ENCODE measurements at regions not wholly inside any gene's neighbourhood (a gene's known extent, or its start where the extent isn't known, plus 50 kb on each side); places are given as distances from the start of the nearest gene placed in this dataset.

- DNase-seq (no peak), ATAC-seq (ENCODE audit: low FRiP score in 2 of 2) (no peak)
- WGBS, 2 donors, result 89 to 94% methylated on average over 2 of the region's 2 CpGs
- Histone ChIP-seq H3K4me3 (no peak overlapping the region), H3K9me3 (no peaks in the 10 kb centered on the region), H3K27me3 (no peaks in the 10 kb centered on the region), H3K27ac (no peak overlapping the region), H3K4me1 (peaks cover 22 to 33% (median 26%) of the 10 kb centered on the region in 4 donors), H3K36me3 (no peaks in the 10 kb centered on the region)
- TF ChIP-seq POLR2AphosphoS5 (IDR thresholded peaks at IDR 0.05) (no peak), POLR2A (IDR thresholded peaks at IDR 0.05) (no peak), EP300 (IDR thresholded peaks at IDR 0.05) (no peak), CTCF (IDR thresholded peaks at IDR 0.05) (no peak)
These were observed 104.3 kb downstream of the DUSP6 start for GRCh38 chr12:89247967-89248366.

- 60 to 64% methylated on average over 2 of the region's 2 CpGs for WGBS, 2 donors
- no peak for TF ChIP-seq POLR2AphosphoS5 (IDR thresholded peaks at IDR 0.05)
- TF ChIP-seq EP300 (IDR thresholded peaks at IDR 0.05), result no peak
- TF ChIP-seq POLR2A (IDR thresholded peaks at IDR 0.05), result no peak
- no peak for TF ChIP-seq CTCF (IDR thresholded peaks at IDR 0.05)
- no peak overlapping the region for H3K4me3 ChIP-seq
- H3K36me3 ChIP-seq, result no peaks in the 10 kb centered on the region
- H3K27me3 ChIP-seq, result no peaks in the 10 kb centered on the region
- no peak for ATAC-seq (ENCODE audit: low FRiP score in 2 of 2)
- DNase-seq, result no peak
- peaks cover 22 to 33% (median 26%) of the 10 kb centered on the region in 4 donors for H3K4me1 ChIP-seq
- no peak overlapping the region for H3K27ac ChIP-seq
- no peaks in the 10 kb centered on the region for H3K9me3 ChIP-seq
These were observed 104.8 kb downstream of the DUSP6 start for GRCh38 chr12:89247541-89247942.

- peak; percentile 51 to 66 for ATAC-seq (ENCODE audit: low FRiP score in 2 of 2)
- Histone ChIP-seq H3K27ac (peak overlapping the region in 3 of 4 donors; percentile 46 to 78 (median 72)), H3K36me3 (no peaks in the 10 kb centered on the region), H3K9me3 (no peaks in the 10 kb centered on the region), H3K4me3 (no peak overlapping the region), H3K27me3 (no peaks in the 10 kb centered on the region), H3K4me1 (peaks cover 16 to 22% (median 18%) of the 10 kb centered on the region in 4 donors)
- 28 to 42% methylated on average over 5 of the region's 5 CpGs for WGBS, 2 donors
- no peak for DNase-seq
- TF ChIP-seq POLR2A (IDR thresholded peaks at IDR 0.05) (no peak), EP300 (IDR thresholded peaks at IDR 0.05) (no peak), CTCF (IDR thresholded peaks at IDR 0.05) (no peak), POLR2AphosphoS5 (IDR thresholded peaks at IDR 0.05) (no peak)
These were observed 107.2 kb downstream of the DUSP6 start for GRCh38 chr12:89245090-89245489.

GRCh38 chr12:89244536-89244935 is 107.8 kb downstream of the DUSP6 start:
- Histone ChIP-seq H3K4me3 (no peak overlapping the region), H3K27me3 (no peaks in the 10 kb centered on the region), H3K36me3 (no peaks in the 10 kb centered on the region), H3K27ac (peak overlapping the region in 3 of 4 donors; percentile 46 to 78 (median 72)), H3K9me3 (no peaks in the 10 kb centered on the region), H3K4me1 (peaks cover 16 to 22% (median 18%) of the 10 kb centered on the region in 4 donors)
- ATAC-seq (ENCODE audit: low FRiP score in 2 of 2), result peak; percentile 76 to 80
- 18 to 29% methylated on average over 3 of the region's 3 CpGs for WGBS, 2 donors
- peak in 1 of 2 donors; percentile 26 for DNase-seq
- TF ChIP-seq EP300 (IDR thresholded peaks at IDR 0.05) (no peak), POLR2A (IDR thresholded peaks at IDR 0.05) (no peak), POLR2AphosphoS5 (IDR thresholded peaks at IDR 0.05) (no peak), CTCF (IDR thresholded peaks at IDR 0.05) (no peak)

GRCh38 chr12:89243771-89244170 is 108.5 kb downstream of the DUSP6 start:
- no peaks in the 10 kb centered on the region for H3K36me3 ChIP-seq
- no peak for DNase-seq
- WGBS, 2 donors, result 68 to 77% methylated on average over 1 of the region's 1 CpG
- H3K4me1 ChIP-seq, result peaks cover 17 to 26% (median 19%) of the 10 kb centered on the region in 4 donors
- no peak overlapping the region for H3K4me3 ChIP-seq
- H3K27ac ChIP-seq, result peak overlapping the region in 3 of 4 donors; percentile 5 to 78 (median 72)
- TF ChIP-seq POLR2A (IDR thresholded peaks at IDR 0.05), result no peak
- no peak for TF ChIP-seq CTCF (IDR thresholded peaks at IDR 0.05)
- ATAC-seq (ENCODE audit: low FRiP score in 2 of 2), result no peak
- H3K27me3 ChIP-seq, result no peaks in the 10 kb centered on the region
- H3K9me3 ChIP-seq, result no peaks in the 10 kb centered on the region
